K562 (cell line): ENCODE measurements at regions not wholly inside any gene's neighbourhood (a gene's known extent, or its start where the extent isn't known, plus 50 kb on each side); places are given as distances from the start of the nearest gene placed in this dataset.

Experiments used
- ATAC-seq: fragments of 200-7000 bp; cut with Tn5 transposase; 3 replicates; pipeline ENCODE4 v1.9.1; 2020; ENCODE audit warnings: moderate library complexity
- BruUV-seq: library from RNA; stranded (reverse); fragments of 400-500 nt; replicated peaks from 2 replicates; lab custom pipeline; 2021; lab: Mats Ljungman, UMichigan
- CTCF ChIA-PET: fragments of 300-600 bp; formaldehyde crosslinking; extraction: SDS; loops from one replicate; lab custom pipeline; 2021; ENCODE audit warnings: low intra/inter-chr PET ratio; lab: Yijun Ruan, JAX
- POLR2A ChIA-PET: fragments of 300-600, 350-650 bp; sonication (Branson Sonifier 250); formaldehyde crosslinking; extraction: SDS; loops from one replicate; lab custom pipeline; 2021; ENCODE audit warnings: antibody characterized with exemption, inconsistent platforms; lab: Yijun Ruan, JAX
- DNase-seq, 4 experiments: peaks; one replicate each; pipeline versions ENCODE4 v3.0.0 to v3.0.0-alpha.2; 2011 to 2018; ENCODE audit warnings: low spot score in 3 of 4, mixed read lengths in 3 of 4; ENCODE audit errors: extremely low read depth in 1 of 4
- FAIRE-seq: peaks from 2 replicates; lab custom pipeline; 2011; peaks lifted over from hg19 to GRCh38; lab: Jason Lieb, UNC
- H2AFZ ChIP-seq: 2 replicates; pipeline ENCODE4 v1.6.0; 2011; ENCODE audit warnings: low read depth, low read length, control low read depth, inconsistent platforms
- H3K27ac ChIP-seq: fragments of 200-600 bp; 3 replicates; pipeline ENCODE4 v1.8.0; 2011; ENCODE audit warnings: low read depth, mild to moderate bottlenecking, control low read depth, inconsistent platforms, low read length, moderate library complexity, mixed read lengths; ENCODE audit errors: extremely low read depth
- H3K27me3 ChIP-seq, 2 experiments: fragments of 300-600 bp in 1 of 2; 2 replicates in 1 of 2; 3 replicates in 1 of 2; pipeline versions ENCODE4 v1.6.0 to v1.8.0; 2011; ENCODE audit warnings: inconsistent platforms in 2 of 2, low read length in 2 of 2, mild to moderate bottlenecking in 1 of 2, mixed read lengths in 1 of 2, moderate library complexity in 1 of 2; ENCODE audit not compliant: control insufficient read depth in 2 of 2, insufficient read depth in 2 of 2
- H3K36me3 ChIP-seq: fragments of 300-600 bp; 3 replicates; pipeline ENCODE4 v1.8.0; 2011; ENCODE audit warnings: mild to moderate bottlenecking, low read length, inconsistent platforms; ENCODE audit not compliant: control insufficient read depth, insufficient read depth
- H3K4me1 ChIP-seq, 2 experiments: fragments of 200-600 bp in 1 of 2; replicated peaks in 1 of 2; 2 replicates in 1 of 2; 3 replicates in 1 of 2; pipeline versions ENCODE4 v1.5.1 to v1.8.0; 2011; ENCODE audit warnings: inconsistent platforms in 2 of 2, low read length in 2 of 2, mild to moderate bottlenecking in 1 of 2, mixed read lengths in 1 of 2, moderate library complexity in 1 of 2; ENCODE audit not compliant: control insufficient read depth in 2 of 2, insufficient read depth in 2 of 2
- H3K4me2 ChIP-seq: 2 replicates; pipeline ENCODE4 v1.6.1; 2011; ENCODE audit warnings: low read length, control low read depth, inconsistent platforms, mixed read lengths; ENCODE audit not compliant: insufficient read depth
- H3K4me3 ChIP-seq: fragments of 200-600 bp; sonication (generic), shearing (Covaris generic); 2 replicates; pipeline ENCODE4 v1.5.1; 2016; ENCODE audit warnings: control low read depth, inconsistent platforms
- H3K79me2 ChIP-seq: fragments of 200-600 bp; 3 replicates; pipeline ENCODE4 v1.8.0; 2011; ENCODE audit warnings: low read length, inconsistent platforms; ENCODE audit not compliant: control insufficient read depth, insufficient read depth
- H3K9ac ChIP-seq, 2 experiments: 2 replicates each; pipeline versions ENCODE4 v1.6.0 to v1.6.1; 2011; ENCODE audit warnings: low read depth in 2 of 2, low read length in 2 of 2, control low read depth in 1 of 2, inconsistent platforms in 1 of 2, mild to moderate bottlenecking in 1 of 2, mixed read lengths in 1 of 2; ENCODE audit not compliant: insufficient read depth in 1 of 2
- H3K9me1 ChIP-seq: one replicate; pipeline ENCODE4 v1.6.0; 2011; ENCODE audit warnings: inconsistent platforms, mild to moderate bottlenecking, low read length, moderate library complexity; ENCODE audit not compliant: control insufficient read depth, insufficient read depth
- H3K9me3 ChIP-seq: replicated peaks from 2 replicates; pipeline ENCODE4 v1.5.1; 2011; ENCODE audit warnings: low read depth, low read length, inconsistent platforms; ENCODE audit not compliant: control insufficient read depth, insufficient read depth
- H4K20me1 ChIP-seq: replicated peaks from 2 replicates; pipeline ENCODE4 v1.6.1; 2011; ENCODE audit warnings: low read length, inconsistent platforms, mixed read lengths; ENCODE audit not compliant: control insufficient read depth, insufficient read depth
- CCAR2 ChIP-seq: fragments of 200-400 bp; formaldehyde crosslinking; IDR thresholded peaks from 2 replicates; pipeline ENCODE4 v1.6.1; 2017; ENCODE audit warnings: mild to moderate bottlenecking, low read depth, low read length
- ETV1 ChIP-seq: fragments of 450-650 bp; conservative IDR thresholded peaks from 2 replicates; pipeline ENCODE4 v1.6.1; 2016; ENCODE audit warnings: missing genetic modification characterization, control low read depth, low read depth, missing compliant biosample characterization
- FUS ChIP-seq: fragments of 200-400 bp; formaldehyde crosslinking; optimal IDR thresholded peaks from 2 replicates; pipeline ENCODE3; 2017; ENCODE audit warnings: low read depth, low read length
- MBD1 ChIP-seq: fragments of 250-450 bp; sonication (Bioruptor Pico); IDR thresholded peaks from 2 replicates; pipeline ENCODE4 v1.8.0; 2022; ENCODE audit warnings: inconsistent platforms
- PTRF ChIP-seq: fragments of 450-650 bp; IDR thresholded peaks from 2 replicates; pipeline ENCODE4 v1.6.1; 2016; ENCODE audit warnings: mild to moderate bottlenecking, missing genetic modification characterization, missing compliant biosample characterization
- SRSF3 ChIP-seq: fragments of 200-400 bp; formaldehyde crosslinking; IDR thresholded peaks from 2 replicates; pipeline ENCODE4 v1.6.1; 2016; ENCODE audit warnings: mild to moderate bottlenecking, low read length, moderate library complexity; ENCODE audit not compliant: insufficient read depth
- ZNF253 ChIP-seq: fragments of 250-450 bp; sonication (Bioruptor Pico); conservative IDR thresholded peaks from 2 replicates; pipeline ENCODE4 v1.6.1; 2021; ENCODE audit warnings: mild to moderate bottlenecking
- ZNF277 ChIP-seq: fragments of 250-450 bp; sonication (Bioruptor Pico); IDR thresholded peaks from 2 replicates; pipeline ENCODE4 v1.8.0; 2022; ENCODE audit warnings: inconsistent platforms, mild to moderate bottlenecking, moderate library complexity, borderline replicate concordance
- ZNF407 ChIP-seq: fragments of 450-650 bp; IDR thresholded peaks from 2 replicates; pipeline ENCODE4 v1.6.1; 2016; ENCODE audit warnings: low read depth
- ZNF449 ChIP-seq: fragments of 250-450 bp; sonication (Bioruptor Pico); IDR thresholded peaks from 2 replicates; pipeline ENCODE4 v1.8.0; 2022; ENCODE audit warnings: moderate library complexity, mild to moderate bottlenecking, inconsistent platforms
- ZNF76 ChIP-seq: fragments of 250-450 bp; sonication (Bioruptor Pico); IDR thresholded peaks from 2 replicates; pipeline ENCODE4 v1.4.0; 2020; ENCODE audit warnings: mild to moderate bottlenecking, moderate library complexity, borderline replicate concordance
- in situ Hi-C: fragments of 300-500 bp; cut with MboI; formaldehyde crosslinking; loops from 4 replicates; pipeline ENCODE4 v1.15.0; 2018; ENCODE audit warnings: inconsistent platforms, mixed read lengths
- intact Hi-C: fragments of 100-400 bp; cut with micrococcal nuclease; formaldehyde crosslinking; loops from 2 replicates; pipeline ENCODE4 v1.14.2; 2022

DNA sequence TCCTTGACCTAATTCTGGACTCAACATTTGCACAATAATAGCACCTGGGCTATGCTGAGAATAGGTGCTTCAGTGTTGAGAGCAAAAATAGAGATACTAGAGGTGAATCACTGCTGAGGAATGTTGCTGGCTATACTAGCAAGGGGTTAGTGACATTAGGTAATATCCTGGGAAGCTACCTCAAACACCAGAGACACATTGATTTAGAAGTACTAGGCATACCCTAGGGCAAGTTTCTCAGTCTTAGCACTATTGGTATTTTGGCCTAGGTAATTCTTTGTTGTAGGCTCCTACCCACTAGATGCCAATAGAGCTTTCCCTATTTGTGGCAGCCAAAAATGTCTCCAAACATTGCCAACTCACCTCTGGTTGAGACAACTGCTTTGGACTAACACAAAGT is 484.0 kb upstream of the MBL2 start:
- Histone ChIP-seq H3K9me1 (no peaks in the 10 kb centered on the region), H3K4me1 (no peaks in the 10 kb centered on the region), H3K9me3 (no peaks in the 10 kb centered on the region; the same call in 1 of the 2 replicates), H3K4me3 (no peak overlapping the region), H3K4me2 (no peak overlapping the region), H3K36me3 (no peaks in the 10 kb centered on the region), H3K79me2 (no peaks in the 10 kb centered on the region), H3K27me3 (no peaks in the 10 kb centered on the region), H3K27ac (no peak overlapping the region), H3K9ac (no peak overlapping the region), H2AFZ (no peak overlapping the region), H4K20me1 (no peaks in the 10 kb centered on the region)
- no peak for ATAC-seq
- CTCF ChIA-PET = no interaction called here
- in situ Hi-C loops (no loop called here), intact Hi-C loops (no loop called here)
- no TSS peak for BruUV-seq
- POLR2A ChIA-PET = no interaction called here
- DNase-seq = no peak
- FAIRE-seq = no peak
- TF ChIP-seq ZNF277 (CRISPR knock-in tag) (no peak), ZNF449 (no peak), ZNF76 (no peak), FUS (no peak), ZNF253 (no peak), CCAR2 (no peak), PTRF (tag) (no peak), ZNF407 (no peak), ETV1 (tag) (no peak), SRSF3 (no peak), MBD1 (CRISPR knock-in tag) (no peak)
